GM08714 (cell line): ENCODE measurements at regions not wholly inside any gene's neighbourhood (a gene's known extent, or its start where the extent isn't known, plus 50 kb on each side); places are given as distances from the start of the nearest gene placed in this dataset.

Source experiments
- H3K4me3 ChIP-seq: fragments of 200-500 bp; sonication (Bioruptor generic); 2 replicates; pipeline ENCODE4 v1.5.1; 2014; ENCODE audit warnings: mild to moderate bottlenecking, low read length, inconsistent platforms
- ZNF274 ChIP-seq: IDR thresholded peaks from 2 replicates; pipeline ENCODE4 v1.6.1; 2012; ENCODE audit warnings: mild to moderate bottlenecking, low read depth, low read length

- no peak for TF ChIP-seq ZNF274
- no peak overlapping the region for H3K4me3 ChIP-seq
Observed at GRCh38 chr6:133741375-133741861, 147.5 kb upstream of the TCF21 start.

GRCh38 chr6:133743621-133744020 is 145.3 kb upstream of the TCF21 start:
- TF ChIP-seq ZNF274 = no peak
- H3K4me3 ChIP-seq = no peak overlapping the region

- no peak overlapping the region for H3K4me3 ChIP-seq
- TF ChIP-seq ZNF274 = no peak
Observed at GRCh38 chr6:133746417-133746770, 142.5 kb upstream of the TCF21 start.

- no peak for TF ChIP-seq ZNF274
- no peak overlapping the region for H3K4me3 ChIP-seq
Observed at GRCh38 chr6:133748628-133749027, 140.3 kb upstream of the TCF21 start.

- no peak for TF ChIP-seq ZNF274
- no peak overlapping the region for H3K4me3 ChIP-seq
Observed at GRCh38 chr6:133749427-133749826, 139.5 kb upstream of the TCF21 start.

- no peak for TF ChIP-seq ZNF274
- H3K4me3 ChIP-seq = no peak overlapping the region
Observed at GRCh38 chr6:133752129-133752528, 136.8 kb upstream of the TCF21 start.

GRCh38 chr6:133753756-133754155 is 135.2 kb upstream of the TCF21 start:
- H3K4me3 ChIP-seq = no peak overlapping the region

GRCh38 chr6:133754298-133754697 is 134.6 kb upstream of the TCF21 start:
- no peak for TF ChIP-seq ZNF274
- H3K4me3 ChIP-seq = no peak overlapping the region

More at GRCh38 chr6:133753756-133754155, 135.2 kb upstream of the TCF21 start:
- no peak for TF ChIP-seq ZNF274

GRCh38 chr6:133756078-133756695 is 132.7 kb upstream of the TCF21 start:
- H3K4me3 ChIP-seq = no peak overlapping the region
- no peak for TF ChIP-seq ZNF274

- H3K4me3 ChIP-seq = no peak overlapping the region
- TF ChIP-seq ZNF274 = no peak
Observed at GRCh38 chr6:133757335-133757734, 131.6 kb upstream of the TCF21 start.

GRCh38 chr6:133758815-133759335 is 130.0 kb upstream of the TCF21 start:
- H3K4me3 ChIP-seq = no peak overlapping the region
- TF ChIP-seq ZNF274 = no peak

- no peak for TF ChIP-seq ZNF274
Observed at GRCh38 chr6:133759524-133759923, 129.4 kb upstream of the TCF21 start.

GRCh38 chr6:133761706-133762105 is 127.2 kb upstream of the TCF21 start:
- TF ChIP-seq ZNF274 = no peak

More at GRCh38 chr6:133759524-133759923, 129.4 kb upstream of the TCF21 start:
- no peak overlapping the region for H3K4me3 ChIP-seq

GRCh38 chr6:133764008-133764753 is 124.7 kb upstream of the TCF21 start:
- no peak for TF ChIP-seq ZNF274
- no peak overlapping the region for H3K4me3 ChIP-seq

More at GRCh38 chr6:133761706-133762105, 127.2 kb upstream of the TCF21 start:
- no peak overlapping the region for H3K4me3 ChIP-seq

- no peak for TF ChIP-seq ZNF274
- no peak overlapping the region for H3K4me3 ChIP-seq
Observed at GRCh38 chr6:133764754-133765208, 124.1 kb upstream of the TCF21 start.
